ENCODE measurements at regions not wholly inside any gene's neighbourhood (a gene's known extent, or its start where the extent isn't known, plus 50 kb on each side); places are given as distances from the start of the nearest gene placed in this dataset.

GRCh38 chr13:21813844-21814243, 143.0 kb downstream of the FGF9 start:
- TF ChIP-seq CTCF (IDR thresholded peaks at IDR 0.05; ENCODE audit: control insufficient read depth, extremely low read depth, insufficient read depth) = no peak
- H3K4me3 ChIP-seq (ENCODE audit: low read depth, low read length) = no peak overlapping the region
- no peak for DNase-seq (ENCODE audit: low read depth)

GRCh38 chr13:21814604-21815003, 143.7 kb downstream of the FGF9 start:
- H3K4me3 ChIP-seq (ENCODE audit: low read depth, low read length) = no peak overlapping the region
- TF ChIP-seq CTCF (IDR thresholded peaks at IDR 0.05; ENCODE audit: control insufficient read depth, extremely low read depth, insufficient read depth) = no peak
- no peak for DNase-seq (ENCODE audit: low read depth)

DNA sequence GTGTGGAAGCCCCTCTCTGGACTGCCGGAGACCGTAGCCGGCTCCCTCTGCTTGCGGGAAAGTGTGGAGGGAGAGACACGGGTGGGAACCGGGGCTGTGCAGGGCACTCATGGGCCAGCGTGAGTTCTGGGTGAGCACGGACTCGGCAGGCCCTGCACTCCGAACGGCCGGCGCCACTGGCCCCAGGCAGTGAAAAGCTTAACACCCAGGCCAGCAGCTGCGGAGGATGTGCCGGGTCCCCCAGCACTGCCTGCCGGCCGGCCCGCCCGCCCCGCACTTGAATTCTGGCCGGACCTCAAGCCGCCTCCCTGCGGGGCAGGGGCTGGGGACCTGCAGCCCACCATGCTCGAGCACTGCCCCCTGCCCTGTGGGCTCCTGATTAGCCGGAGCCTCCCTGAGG, 147.0 kb downstream of the FGF9 start:
- no peak for TF ChIP-seq CTCF (IDR thresholded peaks at IDR 0.05; ENCODE audit: control insufficient read depth, extremely low read depth, insufficient read depth)
- DNase-seq (ENCODE audit: low read depth) = no peak
- no peak overlapping the region for H3K4me3 ChIP-seq (ENCODE audit: low read depth, low read length)

GRCh38 chr13:21822029-21822428, 151.2 kb downstream of the FGF9 start:
- H3K4me3 ChIP-seq (ENCODE audit: low read depth, low read length) = no peak overlapping the region
- no peak for DNase-seq (ENCODE audit: low read depth)
- no peak for TF ChIP-seq CTCF (IDR thresholded peaks at IDR 0.05; ENCODE audit: control insufficient read depth, extremely low read depth, insufficient read depth)

- H3K4me3 ChIP-seq (ENCODE audit: low read depth, low read length) = no peak overlapping the region
- TF ChIP-seq CTCF (IDR thresholded peaks at IDR 0.05; ENCODE audit: control insufficient read depth, extremely low read depth, insufficient read depth) = no peak
- no peak for DNase-seq (ENCODE audit: low read depth)
Measured at GRCh38 chr13:21823416-21823815, 152.5 kb downstream of the FGF9 start.

- no peak for TF ChIP-seq CTCF (IDR thresholded peaks at IDR 0.05; ENCODE audit: control insufficient read depth, extremely low read depth, insufficient read depth)
- H3K4me3 ChIP-seq (ENCODE audit: low read depth, low read length) = no peak overlapping the region
- DNase-seq (ENCODE audit: low read depth) = no peak
Measured at GRCh38 chr13:21823949-21824348, 153.1 kb downstream of the FGF9 start.

GRCh38 chr13:21825186-21825585, 154.3 kb downstream of the FGF9 start:
- TF ChIP-seq CTCF (IDR thresholded peaks at IDR 0.05; ENCODE audit: control insufficient read depth, extremely low read depth, insufficient read depth) = no peak
- DNase-seq (ENCODE audit: low read depth) = no peak
- H3K4me3 ChIP-seq (ENCODE audit: low read depth, low read length) = no peak overlapping the region
